ENCODE measurements at regions not wholly inside any gene's neighbourhood (a gene's known extent, or its start where the extent isn't known, plus 50 kb on each side); places are given as distances from the start of the nearest gene placed in this dataset.

GRCh38 chr2:60657673-60658072, 98.4 kb upstream of the PAPOLG start:
- no peak for DNase-seq (ENCODE audit: low read depth)

- DNase-seq (ENCODE audit: low read depth) = no peak
Measured at GRCh38 chr2:60659026-60659425, 97.0 kb upstream of the PAPOLG start.

DNA sequence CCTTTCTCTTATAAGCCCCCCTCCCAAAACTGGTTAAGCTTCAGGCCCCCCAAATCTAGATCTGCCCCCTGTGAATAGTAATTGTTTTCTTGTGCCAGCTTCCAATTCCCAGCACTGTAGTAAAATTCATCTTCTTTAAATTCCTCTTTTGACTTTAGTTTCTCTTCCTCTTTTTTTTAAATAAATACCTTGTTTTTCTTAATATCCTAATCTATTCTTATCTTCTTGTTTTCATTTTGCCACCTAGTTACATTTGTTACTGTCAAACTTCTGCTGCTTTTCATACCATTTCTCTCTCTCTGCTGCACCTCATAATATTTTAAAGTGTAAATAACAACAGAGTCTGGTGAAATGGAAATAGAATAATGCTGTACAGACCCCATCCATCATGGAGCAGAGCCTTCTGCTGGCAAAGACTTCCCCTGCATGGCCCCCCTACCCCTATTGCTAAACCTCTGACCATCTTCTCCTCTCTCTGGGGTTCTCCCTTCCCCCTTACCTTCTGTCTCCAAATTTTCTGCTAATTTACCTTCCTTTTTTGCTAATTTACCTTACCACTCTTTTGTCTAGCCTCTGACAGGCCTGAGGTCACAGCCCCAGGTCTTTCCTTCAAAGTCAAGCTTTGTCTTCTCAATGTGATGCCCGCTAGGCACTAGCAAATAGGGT, 94.9 kb upstream of the PAPOLG start:
- no peak for DNase-seq (ENCODE audit: low read depth)

GRCh38 chr2:60662781-60663180, 93.3 kb upstream of the PAPOLG start:
- DNase-seq (ENCODE audit: low read depth) = no peak

DNA sequence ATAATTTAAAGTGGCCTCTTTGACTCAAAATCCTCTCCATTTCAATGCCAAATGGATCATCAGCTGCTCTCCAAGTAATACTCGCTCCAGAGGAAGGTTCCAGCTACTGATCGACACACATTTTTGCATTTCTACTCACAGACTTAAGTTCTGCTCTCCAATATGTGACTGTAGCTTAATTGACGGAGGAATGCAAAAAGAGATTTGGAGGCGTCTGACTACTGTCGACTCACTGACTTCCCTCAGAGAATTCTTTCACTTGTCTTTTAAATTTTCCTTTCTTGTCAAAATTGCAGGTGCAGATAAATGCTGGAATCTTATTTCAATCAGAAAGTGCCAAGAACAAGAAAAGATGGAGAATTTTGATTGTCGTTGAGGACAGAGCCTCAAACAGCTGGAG, 84.1 kb upstream of the PAPOLG start:
- no peak for DNase-seq (ENCODE audit: low read depth)

- peak; percentile 64 for DNase-seq (ENCODE audit: low read depth)
Measured at GRCh38 chr2:60674524-60675165, 81.4 kb upstream of the PAPOLG start.

GRCh38 chr2:60675301-60675700, 80.8 kb upstream of the PAPOLG start:
- no peak for DNase-seq (ENCODE audit: low read depth)

- no peak for DNase-seq (ENCODE audit: low read depth)
Measured at GRCh38 chr2:60676706-60677330, 79.2 kb upstream of the PAPOLG start.

- DNase-seq (ENCODE audit: low read depth) = no peak
Measured at GRCh38 chr2:60677356-60677755, 78.7 kb upstream of the PAPOLG start.

- DNase-seq (ENCODE audit: low read depth) = no peak
Measured at GRCh38 chr2:60678551-60678950, 77.5 kb upstream of the PAPOLG start.

- no peak for DNase-seq (ENCODE audit: low read depth)
Measured at GRCh38 chr2:60679036-60679780, 76.9 kb upstream of the PAPOLG start.

- no peak for DNase-seq (ENCODE audit: low read depth)
Measured at GRCh38 chr2:60693551-60693950, 62.5 kb upstream of the PAPOLG start.

DNA sequence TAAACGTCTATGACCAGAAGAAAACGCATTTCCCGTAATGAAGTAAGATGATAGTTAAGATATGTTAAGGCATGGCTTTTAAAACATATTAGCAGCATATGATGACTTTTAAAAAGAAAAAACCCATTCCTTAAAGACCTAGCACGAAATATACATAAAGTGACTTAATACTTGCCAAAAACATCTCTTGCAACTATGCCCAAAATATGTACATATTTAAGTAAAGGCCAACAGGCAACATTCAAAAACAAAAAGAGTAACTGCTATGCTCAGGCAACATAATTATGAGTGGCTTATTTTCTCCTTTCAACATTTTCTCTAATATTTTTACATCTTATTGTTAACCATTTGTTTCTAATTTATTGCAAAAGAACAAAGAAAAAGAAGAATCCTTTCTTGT, 60.3 kb upstream of the PAPOLG start:
- no peak for DNase-seq (ENCODE audit: low read depth)

GRCh38 chr2:60699617-60700016, 56.5 kb upstream of the PAPOLG start:
- DNase-seq (ENCODE audit: low read depth) = no peak

- no peak for DNase-seq (ENCODE audit: low read depth)
Measured at GRCh38 chr2:60706021-60706420, 50.0 kb upstream of the PAPOLG start.
